NCI-H128 (cell line): ENCODE measurements at regions not wholly inside any gene's neighbourhood (a gene's known extent, or its start where the extent isn't known, plus 50 kb on each side); places are given as distances from the start of the nearest gene placed in this dataset.
"Not testable (repeated sequence)": the region's sequence is repeated elsewhere in the genome, so short reads cannot be mapped to it uniquely, and the experiment has no call there.

Experiments used
- DNase-seq: peaks from one replicate; lab custom pipeline; 2025; ENCODE audit not compliant: unreplicated experiment; lab: John Stamatoyannopoulos, UW

DNA sequence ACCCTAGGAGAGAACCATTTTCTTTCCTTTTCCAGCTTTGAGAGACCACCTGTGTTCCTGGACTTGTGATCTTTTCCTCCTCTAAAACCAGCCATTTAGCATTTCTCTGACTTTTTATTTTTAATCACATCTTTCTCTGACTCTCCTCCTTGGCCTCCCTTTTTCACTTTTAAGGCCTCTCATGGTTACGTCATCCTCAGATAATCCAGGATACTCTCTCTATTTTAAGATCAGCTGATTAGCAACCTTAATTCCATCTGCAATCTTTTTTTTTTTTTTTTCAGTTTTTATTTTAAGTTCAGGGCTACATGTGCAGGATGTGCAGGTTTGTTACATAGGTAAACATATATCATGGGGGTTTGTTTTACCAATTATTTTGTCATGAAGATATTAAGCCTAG, 54.0 kb downstream of the RFPL4B start:
- DNase-seq = no peak

- DNase-seq = no peak
Observed at GRCh38 chr6:112407101-112407590, 60.0 kb downstream of the RFPL4B start.

- no peak for DNase-seq
Observed at GRCh38 chr6:112408522-112408921, 61.4 kb downstream of the RFPL4B start.

- DNase-seq = no peak
Observed at GRCh38 chr6:112409311-112409710, 62.2 kb downstream of the RFPL4B start.

DNA sequence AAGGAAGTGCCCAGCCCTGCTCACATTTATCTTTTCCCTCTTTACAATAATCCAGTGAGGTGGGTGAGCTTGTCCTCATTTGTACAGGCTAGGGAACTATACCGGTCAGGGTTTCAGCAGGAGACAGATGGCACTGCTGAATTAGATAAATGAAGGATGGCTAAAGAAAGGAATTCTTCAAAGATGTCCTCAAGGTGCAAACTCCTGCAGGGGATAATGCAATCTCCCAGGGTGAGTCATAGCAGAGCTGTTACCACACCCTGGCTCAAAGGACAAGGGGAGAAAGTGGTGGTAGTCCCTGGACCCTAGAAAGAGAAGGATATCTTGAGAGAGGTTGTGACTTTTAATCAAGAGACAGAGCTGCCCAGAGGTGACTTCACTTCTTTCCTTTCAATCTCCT, 66.7 kb downstream of the RFPL4B start:
- no peak for DNase-seq

DNA sequence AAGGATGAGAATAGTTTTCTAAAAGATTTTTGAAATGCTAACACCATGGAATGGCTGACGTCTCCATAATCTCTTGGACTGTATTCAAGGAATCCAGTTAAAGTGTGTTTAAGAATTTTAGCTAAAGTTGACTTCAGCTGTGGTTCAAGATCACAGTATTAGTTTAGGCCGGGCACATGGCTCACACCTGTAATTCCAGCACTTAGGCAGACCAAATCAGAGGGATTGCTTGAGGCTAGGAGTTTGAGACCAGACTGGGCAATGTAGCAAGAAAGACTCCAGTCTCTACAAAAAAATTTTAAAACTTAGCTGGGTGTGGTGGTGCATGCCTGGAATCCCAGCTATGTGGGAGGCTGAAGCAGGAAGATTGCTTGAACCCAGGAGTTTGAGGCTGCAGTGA, 68.2 kb downstream of the RFPL4B start:
- DNase-seq = no peak

DNA sequence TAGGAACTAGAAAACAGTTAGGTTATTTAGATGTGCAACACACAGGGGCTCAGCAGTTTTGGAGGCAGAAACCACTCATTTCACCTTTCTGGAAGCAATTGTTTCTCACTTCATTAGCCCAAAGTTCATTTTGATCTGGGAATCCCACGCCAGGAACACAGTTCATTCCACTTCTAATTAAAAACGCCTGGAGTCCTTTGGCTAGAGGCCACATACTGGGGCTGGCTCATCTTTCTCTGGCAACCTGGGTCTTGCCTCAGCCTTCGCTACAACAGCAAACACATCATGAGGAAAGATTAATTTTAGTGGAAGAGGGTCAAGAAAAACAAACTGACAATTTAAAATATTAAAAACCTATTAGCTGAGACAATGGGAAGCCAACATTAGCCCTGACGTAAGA, 69.7 kb downstream of the RFPL4B start:
- no peak for DNase-seq

DNA sequence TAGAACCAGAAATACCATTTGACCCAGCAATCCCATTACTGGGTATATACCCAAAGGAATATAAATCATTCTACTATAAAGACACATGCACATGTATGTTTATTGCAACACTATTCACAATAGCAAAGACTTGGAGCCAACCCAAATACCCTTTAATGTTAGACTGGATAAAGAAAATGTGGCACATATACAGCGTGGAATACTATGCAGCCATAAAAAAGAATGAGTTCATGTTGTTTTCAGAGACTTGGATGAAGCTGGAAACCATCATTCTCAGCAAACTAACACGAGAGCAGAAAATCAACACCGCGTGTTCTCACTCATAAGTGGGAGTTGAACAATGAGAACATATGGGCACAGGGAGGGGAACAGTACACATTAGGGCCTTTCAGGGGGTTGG, 79.9 kb downstream of the RFPL4B start:
- not testable (repeated sequence) for DNase-seq

DNA sequence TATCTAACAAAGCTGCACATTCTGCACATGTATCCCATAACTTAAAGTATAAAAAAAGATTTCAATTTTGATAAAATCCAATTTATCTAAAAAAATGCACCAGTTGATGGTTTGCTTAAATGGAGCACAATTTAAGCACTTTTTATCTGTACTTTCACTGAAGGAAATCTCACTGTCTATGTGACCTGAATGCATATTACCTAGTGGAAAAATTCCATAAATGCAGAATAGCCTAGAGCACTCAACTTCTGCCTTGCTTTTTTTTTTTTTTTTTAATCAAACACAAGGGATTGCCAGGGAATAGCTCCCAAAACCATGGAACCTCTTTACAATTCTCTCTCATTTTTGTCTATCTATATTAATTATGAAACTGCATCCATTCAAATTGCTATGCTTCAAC, 80.4 kb downstream of the RFPL4B start:
- DNase-seq = no peak

DNA sequence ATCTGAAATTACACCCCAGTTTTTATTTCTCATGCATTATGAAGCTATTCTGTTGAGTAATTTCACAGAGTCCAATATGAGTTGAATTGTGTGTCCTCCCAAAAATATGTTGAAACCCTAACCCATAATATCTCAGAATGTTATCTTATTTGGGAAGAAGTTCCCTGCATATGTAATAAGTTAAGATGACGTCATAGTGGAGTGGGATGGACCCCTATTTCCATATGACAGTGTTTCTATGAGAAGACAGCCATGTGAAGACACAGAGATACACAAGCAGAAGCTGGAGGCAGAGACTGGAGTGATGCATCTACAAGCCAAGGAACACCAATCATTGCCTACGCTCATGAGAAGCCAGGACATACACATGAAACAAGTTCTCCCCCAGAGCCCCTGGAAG, 81.3 kb downstream of the RFPL4B start:
- DNase-seq = no peak

DNA sequence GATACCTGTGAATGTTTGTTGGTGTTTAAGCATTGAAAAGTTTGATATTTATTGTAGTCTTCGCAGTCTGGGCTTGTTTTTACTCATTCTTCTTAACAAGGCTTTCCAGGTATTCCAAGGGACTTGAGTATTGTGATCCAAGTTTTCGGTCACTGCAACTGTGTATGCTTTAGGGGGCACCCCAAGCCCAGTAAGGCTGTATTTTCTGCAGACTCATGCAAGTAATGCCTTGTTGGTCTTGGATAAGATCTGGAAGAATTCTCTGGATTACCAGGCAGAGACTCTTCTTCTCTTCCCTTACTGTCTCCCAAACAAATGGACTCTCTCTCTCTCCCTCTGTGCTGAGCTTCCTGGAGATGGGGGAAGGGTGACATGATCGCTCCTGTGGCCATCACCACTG, 82.1 kb downstream of the RFPL4B start:
- no peak for DNase-seq

DNA sequence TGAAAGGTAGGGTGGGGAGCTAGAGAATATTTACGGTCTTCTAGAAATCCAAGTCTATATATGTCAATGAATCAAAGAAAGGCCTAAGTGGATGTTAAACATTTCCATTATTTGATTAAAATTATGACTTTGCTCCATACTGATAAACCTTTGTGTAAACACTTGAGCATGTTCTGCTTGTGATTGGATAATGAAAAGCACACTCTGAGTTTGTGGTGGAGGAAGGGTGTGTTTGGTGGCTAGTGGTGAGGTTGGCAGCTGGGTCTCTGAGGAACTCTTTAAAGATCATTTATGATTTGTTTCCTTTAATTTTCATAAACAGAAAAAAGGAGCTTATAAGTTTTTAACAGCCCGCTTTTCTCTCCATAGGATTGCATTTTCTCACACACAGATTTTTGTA, 84.7 kb downstream of the RFPL4B start:
- DNase-seq = no peak

GRCh38 chr6:112432853-112433252, 85.7 kb downstream of the RFPL4B start:
- no peak for DNase-seq

GRCh38 chr6:112433457-112433856, 86.3 kb downstream of the RFPL4B start:
- no peak for DNase-seq

GRCh38 chr6:112434896-112435435, 87.8 kb downstream of the RFPL4B start:
- DNase-seq = no peak

- DNase-seq = no peak
Observed at GRCh38 chr6:112437058-112437457, 89.9 kb downstream of the RFPL4B start.

DNA sequence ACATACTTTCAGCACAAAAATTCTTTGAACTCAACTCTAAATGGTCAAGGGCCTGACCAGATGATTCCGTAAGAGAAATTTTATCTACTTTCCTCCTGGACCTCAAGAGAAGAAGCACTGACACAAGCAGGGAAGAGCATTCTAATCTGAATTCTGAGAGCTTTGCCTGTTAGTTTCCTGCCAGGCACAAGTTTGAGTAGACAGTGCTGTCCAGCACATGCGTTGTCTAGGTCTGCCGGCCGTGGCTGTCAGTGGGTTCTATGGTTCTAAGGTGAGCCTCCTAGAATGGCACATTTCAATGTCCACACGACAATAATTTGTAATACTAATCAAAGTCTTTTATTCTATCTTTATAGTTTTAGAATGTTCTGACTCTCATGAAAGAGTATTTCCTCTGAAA, 91.9 kb downstream of the RFPL4B start:
- no peak for DNase-seq

DNA sequence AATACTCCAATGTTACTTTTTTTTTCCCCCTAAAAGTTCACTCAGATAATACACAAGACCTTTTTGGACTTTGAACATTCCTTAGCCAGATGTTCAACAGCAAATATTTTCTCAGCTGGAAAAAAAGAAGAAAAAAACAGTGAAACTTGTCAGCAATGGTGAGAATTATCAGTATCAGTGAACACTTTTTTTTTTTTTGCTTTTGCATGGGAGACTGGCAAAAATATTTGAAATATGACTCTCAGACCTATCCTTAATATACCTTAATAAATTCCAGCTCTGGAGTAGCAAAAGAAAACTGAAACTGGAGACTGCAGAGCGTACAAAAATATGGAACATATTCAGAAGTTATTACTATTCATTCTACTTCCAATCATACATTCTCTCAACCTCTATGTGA, 92.3 kb downstream of the RFPL4B start:
- DNase-seq = no peak

GRCh38 chr6:112441607-112442006, 94.5 kb downstream of the RFPL4B start:
- no peak for DNase-seq

DNA sequence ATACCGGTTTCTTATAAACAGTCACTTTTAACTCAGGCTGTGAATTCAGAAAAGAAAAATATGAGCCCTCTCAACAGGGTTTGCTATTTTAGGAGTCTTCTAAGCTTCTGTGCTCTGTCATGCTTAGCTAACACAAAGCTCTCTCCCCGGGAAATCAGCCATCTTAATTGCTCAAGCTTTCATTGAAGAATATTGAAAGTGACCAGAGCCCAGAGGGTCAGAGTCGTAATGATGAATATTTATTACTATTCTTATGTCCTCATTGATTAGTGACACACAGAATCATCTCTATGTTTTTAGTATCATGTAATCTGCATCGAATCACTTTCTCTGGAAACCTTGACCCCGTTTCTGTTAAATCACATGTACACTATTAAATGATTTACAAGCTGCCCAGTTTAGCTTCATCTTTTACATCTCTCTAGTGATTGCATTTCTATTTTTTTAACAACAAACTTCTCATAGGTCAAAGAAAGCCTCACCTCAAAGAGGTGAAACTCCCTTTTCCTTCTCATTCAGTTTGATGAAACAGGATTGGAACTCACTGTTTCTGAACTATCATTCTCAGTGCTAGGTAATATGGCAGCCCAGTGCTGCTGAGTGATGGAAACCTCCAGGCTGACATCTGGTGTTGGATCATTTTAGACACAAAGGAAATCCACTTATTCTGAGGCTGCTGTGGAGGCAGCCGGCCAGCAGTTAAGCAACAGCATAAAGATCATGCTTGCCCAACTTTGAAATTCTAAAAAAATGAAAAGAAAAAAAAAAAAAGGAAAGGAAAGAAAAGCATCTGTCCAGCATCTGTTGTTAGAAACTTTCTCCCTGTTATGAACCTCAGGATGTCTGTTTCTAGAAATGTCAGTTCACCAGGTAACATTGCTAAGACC, 96.3 kb downstream of the RFPL4B start:
- DNase-seq = no peak

DNA sequence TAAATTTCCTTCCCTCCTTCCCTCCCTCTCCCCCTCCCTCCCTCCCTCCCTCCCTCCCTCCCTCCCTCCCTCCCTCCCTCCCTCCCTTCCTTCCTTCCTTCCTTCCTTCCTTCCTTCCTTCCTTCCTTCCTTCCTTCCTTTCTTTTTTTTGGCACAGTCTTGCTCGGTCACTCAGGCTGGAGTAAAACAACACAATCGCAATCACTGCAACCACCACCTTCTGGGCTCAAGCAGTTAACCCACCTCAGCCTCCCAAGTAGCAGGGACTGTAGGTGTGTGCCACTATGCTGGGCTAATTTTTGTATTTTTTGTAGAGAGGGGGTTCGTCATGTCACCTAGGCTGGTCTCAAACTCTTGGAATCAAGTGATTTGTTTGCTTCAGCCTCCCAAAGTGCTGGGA, 101.7 kb downstream of the RFPL4B start:
- DNase-seq = not testable (repeated sequence)

DNA sequence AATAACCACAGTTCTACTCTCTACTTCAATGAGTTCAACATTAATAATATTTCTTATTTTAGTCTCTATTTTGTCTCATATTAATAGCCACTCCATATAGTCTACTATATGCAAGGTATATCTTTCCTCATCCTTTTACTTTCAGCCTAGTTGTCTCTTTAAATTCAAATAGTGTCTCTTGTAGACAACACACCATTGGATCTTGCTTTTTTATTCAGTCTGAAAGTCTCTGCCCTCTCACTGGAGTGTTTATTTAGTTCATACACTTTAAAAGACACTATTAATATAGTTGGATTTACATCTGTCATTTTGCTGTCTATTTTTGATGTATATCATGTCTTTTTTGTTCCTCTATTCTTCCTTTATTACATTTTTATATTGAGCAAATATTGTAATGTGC, 103.5 kb downstream of the RFPL4B start:
- no peak for DNase-seq

- DNase-seq = no peak
Observed at GRCh38 chr6:112457886-112458285, 110.8 kb downstream of the RFPL4B start.
